Epithelial cell of esophagus (primary cell): ENCODE measurements at regions not wholly inside any gene's neighbourhood (a gene's known extent, or its start where the extent isn't known, plus 50 kb on each side); places are given as distances from the start of the nearest gene placed in this dataset.

Experiments
- DNase-seq: peaks from one replicate; pipeline ENCODE4 v3.0.0; 2010; ENCODE audit warnings: low read depth
- H3K4me3 ChIP-seq: 2 replicates; pipeline ENCODE4 v1.5.1; 2011; ENCODE audit warnings: mild to moderate bottlenecking, low read length, control low read depth
- TF ChIP-seq, protein P1 (sequence below): IDR thresholded peaks from 2 replicates; pipeline ENCODE4 v1.5.1; 2011; ENCODE audit warnings: low read depth, mild to moderate bottlenecking, low read length, control low read depth, inconsistent platforms; ENCODE audit not compliant: insufficient read depth; ENCODE audit errors: missing control alignments

GRCh38 chr1:184900507-184900906, 73.8 kb downstream of the NIBAN1 start:
- TF ChIP-seq, protein P1, sequence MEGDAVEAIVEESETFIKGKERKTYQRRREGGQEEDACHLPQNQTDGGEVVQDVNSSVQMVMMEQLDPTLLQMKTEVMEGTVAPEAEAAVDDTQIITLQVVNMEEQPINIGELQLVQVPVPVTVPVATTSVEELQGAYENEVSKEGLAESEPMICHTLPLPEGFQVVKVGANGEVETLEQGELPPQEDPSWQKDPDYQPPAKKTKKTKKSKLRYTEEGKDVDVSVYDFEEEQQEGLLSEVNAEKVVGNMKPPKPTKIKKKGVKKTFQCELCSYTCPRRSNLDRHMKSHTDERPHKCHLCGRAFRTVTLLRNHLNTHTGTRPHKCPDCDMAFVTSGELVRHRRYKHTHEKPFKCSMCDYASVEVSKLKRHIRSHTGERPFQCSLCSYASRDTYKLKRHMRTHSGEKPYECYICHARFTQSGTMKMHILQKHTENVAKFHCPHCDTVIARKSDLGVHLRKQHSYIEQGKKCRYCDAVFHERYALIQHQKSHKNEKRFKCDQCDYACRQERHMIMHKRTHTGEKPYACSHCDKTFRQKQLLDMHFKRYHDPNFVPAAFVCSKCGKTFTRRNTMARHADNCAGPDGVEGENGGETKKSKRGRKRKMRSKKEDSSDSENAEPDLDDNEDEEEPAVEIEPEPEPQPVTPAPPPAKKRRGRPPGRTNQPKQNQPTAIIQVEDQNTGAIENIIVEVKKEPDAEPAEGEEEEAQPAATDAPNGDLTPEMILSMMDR = no peak
- no peak for DNase-seq
- no peak overlapping the region for H3K4me3 ChIP-seq

- H3K4me3 ChIP-seq = no peak overlapping the region
- TF ChIP-seq, protein P1 = no peak
- DNase-seq = no peak
These were observed 78.3 kb downstream of the NIBAN1 start for GRCh38 chr1:184896000-184896399.

DNA sequence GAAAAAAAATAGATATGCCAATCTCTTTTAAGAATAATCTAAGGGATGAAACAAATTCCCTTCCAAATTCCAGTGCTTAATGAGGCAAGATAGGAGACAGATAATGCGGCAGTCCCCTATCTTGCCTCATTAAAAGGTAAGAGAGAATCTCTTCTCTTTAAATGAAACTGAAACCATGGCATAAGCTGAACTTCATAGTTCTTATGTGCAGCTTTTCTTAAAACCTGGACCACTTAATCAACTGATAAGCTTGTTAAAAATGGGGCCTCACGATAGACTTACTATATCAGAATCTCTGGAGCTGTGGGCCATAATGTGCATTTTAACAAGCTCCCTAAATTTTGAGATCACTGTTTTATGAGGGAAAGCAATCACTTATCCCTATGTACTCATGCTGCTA, 79.2 kb downstream of the NIBAN1 start:
- no peak overlapping the region for H3K4me3 ChIP-seq
- TF ChIP-seq, protein P1 = no peak
- no peak for DNase-seq

- DNase-seq = no peak
- TF ChIP-seq, protein P1 = no peak
- no peak overlapping the region for H3K4me3 ChIP-seq
These were observed 80.6 kb downstream of the NIBAN1 start for GRCh38 chr1:184893695-184894094.

GRCh38 chr1:184892116-184892515, 82.2 kb downstream of the NIBAN1 start:
- TF ChIP-seq, protein P1 = no peak
- DNase-seq = peak; percentile 65
- no peak overlapping the region for H3K4me3 ChIP-seq

DNA sequence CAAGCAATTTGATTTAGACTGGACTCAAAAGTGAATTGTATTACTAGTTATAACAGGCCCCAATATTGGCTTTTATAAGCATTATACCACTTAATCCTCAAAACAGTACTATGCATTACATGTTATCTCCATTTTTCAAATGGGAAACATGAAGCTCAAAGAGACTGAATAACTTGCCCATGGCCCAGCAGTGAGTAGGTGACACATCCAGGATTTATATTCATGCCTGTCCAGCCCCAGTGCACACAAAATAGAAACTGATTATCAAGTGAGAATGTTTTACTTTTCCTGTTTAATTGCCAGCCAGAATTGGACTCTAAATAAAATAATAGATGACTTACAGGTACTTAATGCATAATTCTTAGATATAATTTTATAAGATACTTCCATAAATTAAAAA, 82.9 kb downstream of the NIBAN1 start:
- TF ChIP-seq, protein P1 = no peak
- no peak for DNase-seq

GRCh38 chr1:184890539-184890973, 83.8 kb downstream of the NIBAN1 start:
- TF ChIP-seq, protein P1 = no peak
- no peak overlapping the region for H3K4me3 ChIP-seq
- peak; percentile 9 for DNase-seq

More for the DNA sequence above, 82.9 kb downstream of the NIBAN1 start:
- no peak overlapping the region for H3K4me3 ChIP-seq
